Breast epithelium (tissue), 3 donors: ENCODE measurements at regions not wholly inside any gene's neighbourhood (a gene's known extent, or its start where the extent isn't known, plus 50 kb on each side); places are given as distances from the start of the nearest gene placed in this dataset.

Experiments
- POLR2A ChIP-seq: fragments of 450-650 bp; IDR thresholded peaks from one replicate; pipeline ENCODE4 v1.6.1; 2016; ENCODE audit warnings: antibody characterized with exemption, mild to moderate bottlenecking, moderate library complexity
- POLR2AphosphoS5 ChIP-seq, 3 donors: sonication (generic); formaldehyde crosslinking; IDR thresholded peaks; one replicate each; pipeline ENCODE4 v1.6.1; 2017; ENCODE audit warnings: antibody characterized with exemption in 3 of 3
- TF ChIP-seq, protein P1 (sequence below), 3 donors: fragments of 450-650 bp; IDR thresholded peaks; one replicate each; pipeline ENCODE4 v1.5.1; 2016 to 2017; ENCODE audit warnings: antibody characterized with exemption in 3 of 3, mild to moderate bottlenecking in 3 of 3, moderate library complexity in 3 of 3

DNA sequence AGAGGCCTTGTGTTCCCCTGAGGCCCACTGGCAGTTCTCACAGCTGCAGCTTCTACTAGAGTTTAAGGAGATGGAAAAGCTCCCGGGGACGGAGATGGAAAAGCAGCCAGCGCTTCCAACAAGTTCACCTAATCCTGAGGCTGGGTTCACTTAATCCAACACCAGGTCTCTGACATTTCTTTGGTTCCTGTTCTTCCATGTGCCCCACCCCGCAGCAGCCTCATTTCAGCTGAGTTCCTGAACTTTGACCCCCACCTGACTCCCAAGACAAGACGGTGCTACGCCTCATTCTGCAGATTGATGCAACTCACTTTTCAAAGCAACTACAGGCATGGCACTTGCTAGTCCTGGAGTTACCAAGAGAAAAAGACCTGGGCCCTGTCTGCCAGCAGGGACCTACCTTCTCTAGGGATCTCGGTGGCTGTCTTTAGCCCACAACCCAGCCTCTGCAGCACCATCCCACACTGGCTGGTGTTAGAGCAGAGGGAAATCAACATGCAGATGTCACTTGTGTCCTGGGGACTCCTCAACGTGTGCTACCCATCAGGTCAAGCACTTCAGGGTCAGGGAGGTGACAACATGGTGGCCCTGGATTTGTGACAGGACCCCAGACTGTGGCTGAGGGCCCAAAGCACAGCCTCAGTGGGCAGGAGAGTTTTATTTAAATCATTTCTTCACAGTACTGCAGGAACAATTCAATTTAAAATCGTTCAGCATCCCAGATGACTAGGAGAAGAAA lies 406.1 kb downstream of the VPS13C start:
- TF ChIP-seq, protein P1, sequence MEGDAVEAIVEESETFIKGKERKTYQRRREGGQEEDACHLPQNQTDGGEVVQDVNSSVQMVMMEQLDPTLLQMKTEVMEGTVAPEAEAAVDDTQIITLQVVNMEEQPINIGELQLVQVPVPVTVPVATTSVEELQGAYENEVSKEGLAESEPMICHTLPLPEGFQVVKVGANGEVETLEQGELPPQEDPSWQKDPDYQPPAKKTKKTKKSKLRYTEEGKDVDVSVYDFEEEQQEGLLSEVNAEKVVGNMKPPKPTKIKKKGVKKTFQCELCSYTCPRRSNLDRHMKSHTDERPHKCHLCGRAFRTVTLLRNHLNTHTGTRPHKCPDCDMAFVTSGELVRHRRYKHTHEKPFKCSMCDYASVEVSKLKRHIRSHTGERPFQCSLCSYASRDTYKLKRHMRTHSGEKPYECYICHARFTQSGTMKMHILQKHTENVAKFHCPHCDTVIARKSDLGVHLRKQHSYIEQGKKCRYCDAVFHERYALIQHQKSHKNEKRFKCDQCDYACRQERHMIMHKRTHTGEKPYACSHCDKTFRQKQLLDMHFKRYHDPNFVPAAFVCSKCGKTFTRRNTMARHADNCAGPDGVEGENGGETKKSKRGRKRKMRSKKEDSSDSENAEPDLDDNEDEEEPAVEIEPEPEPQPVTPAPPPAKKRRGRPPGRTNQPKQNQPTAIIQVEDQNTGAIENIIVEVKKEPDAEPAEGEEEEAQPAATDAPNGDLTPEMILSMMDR (IDR thresholded peaks at IDR 0.05), result no peak
- no peak for TF ChIP-seq POLR2A
- no peak for TF ChIP-seq POLR2AphosphoS5 (IDR thresholded peaks at IDR 0.05)
